H1 (cell line): ENCODE measurements at regions not wholly inside any gene's neighbourhood (a gene's known extent, or its start where the extent isn't known, plus 50 kb on each side); places are given as distances from the start of the nearest gene placed in this dataset.

Experiments used
- CTCF ChIA-PET: fragments of 300-600 bp; sonication (Branson Sonifier 250); formaldehyde crosslinking; loops from one replicate; lab custom pipeline; 2021; ENCODE audit not compliant: partially characterized antibody; lab: Charles Lee
- POLR2A ChIA-PET: fragments of 300-600 bp; sonication (Branson Sonifier 250); formaldehyde crosslinking; loops from one replicate; lab custom pipeline; 2021; ENCODE audit warnings: inconsistent platforms; ENCODE audit not compliant: partially characterized antibody; lab: Charles Lee
- DNase-seq, 2 experiments: peaks; one replicate each; pipeline versions ENCODE4 v3.0.0 to v3.0.0-alpha.2; 2010 to 2022; ENCODE audit warnings: low spot score in 2 of 2, low read depth in 1 of 2, mixed read lengths in 1 of 2
- FAIRE-seq: peaks from 2 replicates; lab custom pipeline; 2011; peaks lifted over from hg19 to GRCh38; lab: Jason Lieb, UNC
- H2AFZ ChIP-seq: 2 replicates; pipeline ENCODE4 v1.8.1; 2012; ENCODE audit warnings: low read length, inconsistent platforms
- H2AK5ac ChIP-seq: 2 replicates; pipeline ENCODE4 v1.6.1; 2013; ENCODE audit warnings: low read depth, low read length
- H2BK120ac ChIP-seq: replicated peaks from 2 replicates; pipeline ENCODE3; 2013; ENCODE audit warnings: low read depth, low read length, inconsistent platforms
- H2BK12ac ChIP-seq: 2 replicates; pipeline ENCODE4 v1.6.1; 2013; ENCODE audit warnings: low read depth, low read length
- H2BK15ac ChIP-seq: 2 replicates; pipeline ENCODE4 v1.6.1; 2013; ENCODE audit warnings: low read length
- H2BK20ac ChIP-seq: 2 replicates; pipeline ENCODE4 v1.6.1; 2013; ENCODE audit warnings: low read length
- H2BK5ac ChIP-seq: 2 replicates; pipeline ENCODE4 v1.6.1; 2013; ENCODE audit warnings: low read depth, low read length
- H3K14ac ChIP-seq: 2 replicates; pipeline ENCODE4 v1.6.1; 2013; ENCODE audit warnings: inconsistent platforms; ENCODE audit not compliant: insufficient read length
- H3K18ac ChIP-seq: 2 replicates; pipeline ENCODE4 v1.6.1; 2013; ENCODE audit warnings: low read length; ENCODE audit errors: extremely low read depth
- H3K23ac ChIP-seq: 2 replicates; pipeline ENCODE4 v1.6.1; 2013; ENCODE audit warnings: inconsistent platforms; ENCODE audit not compliant: insufficient read length
- H3K23me2 ChIP-seq: 2 replicates; pipeline ENCODE4 v1.6.1; 2013; ENCODE audit warnings: low read depth, low read length
- H3K27ac ChIP-seq: 2 replicates; pipeline ENCODE4 v1.6.1; 2011; ENCODE audit warnings: low read depth, low read length, inconsistent platforms
- H3K27me3 ChIP-seq, 4 experiments: replicated peaks in 1 of 4; 1 replicate in 1 of 4; 2 replicates in 3 of 4; pipeline versions ENCODE4 v1.6.1 to v1.8.1; 2011 to 2013; ENCODE audit warnings: low read length in 3 of 4, mild to moderate bottlenecking in 3 of 4, inconsistent platforms in 2 of 4, mixed read lengths in 2 of 4, moderate library complexity in 1 of 4; ENCODE audit not compliant: control insufficient read depth in 3 of 4, insufficient read depth in 3 of 4; ENCODE audit errors: extremely low read depth in 1 of 4
- H3K36me3 ChIP-seq, 4 experiments: 2 replicates each; pipeline versions ENCODE4 v1.6.1 to v1.8.1; 2011 to 2013; ENCODE audit warnings: mild to moderate bottlenecking in 4 of 4, low read length in 3 of 4, moderate library complexity in 2 of 4, control low read depth in 1 of 4, inconsistent platforms in 1 of 4; ENCODE audit not compliant: insufficient read depth in 4 of 4, control insufficient read depth in 2 of 4
- H3K4ac ChIP-seq: replicated peaks from 2 replicates; pipeline ENCODE3; 2013; ENCODE audit warnings: low read length, low read depth, mixed read lengths, inconsistent platforms; ENCODE audit not compliant: insufficient read length
- H3K4me1 ChIP-seq, 4 experiments: replicated peaks in 1 of 4; 1 replicate in 1 of 4; 2 replicates in 3 of 4; pipeline versions ENCODE4 v1.6.1 to v1.8.1; 2011 to 2013; ENCODE audit warnings: low read length in 3 of 4, inconsistent platforms in 2 of 4, mixed read lengths in 1 of 4; ENCODE audit not compliant: insufficient read depth in 4 of 4, control insufficient read depth in 3 of 4
- H3K4me2 ChIP-seq, 2 experiments: 2 replicates each; pipeline versions ENCODE4 v1.6.1 to v1.8.1; 2011 to 2013; ENCODE audit warnings: low read depth in 2 of 2, low read length in 2 of 2, control low read depth in 1 of 2, inconsistent platforms in 1 of 2, mild to moderate bottlenecking in 1 of 2; ENCODE audit not compliant: insufficient read depth in 1 of 2
- H3K4me3 ChIP-seq, 4 experiments: fragments of 200-600, 300-600 bp in 1 of 4; sonication (generic), shearing (Covaris generic), sonication (Bioruptor Twin) in 1 of 4; 2 replicates each; pipeline versions ENCODE4 v1.5.1 to v1.8.1; 2011 to 2016; ENCODE audit warnings: low read length in 4 of 4, low read depth in 3 of 4, control low read depth in 2 of 4, inconsistent platforms in 2 of 4, mild to moderate bottlenecking in 2 of 4, mixed read lengths in 1 of 4, moderate library complexity in 1 of 4; ENCODE audit not compliant: insufficient read depth in 2 of 4; ENCODE audit errors: extremely low read depth in 1 of 4
- H3K56ac ChIP-seq: replicated peaks from 2 replicates; pipeline ENCODE3; 2013; ENCODE audit warnings: low read depth, mild to moderate bottlenecking, mixed read lengths, low read length, inconsistent platforms; ENCODE audit not compliant: insufficient read length
- H3K79me1 ChIP-seq: 2 replicates; pipeline ENCODE4 v1.6.1; 2013; ENCODE audit warnings: low read depth, low read length, control low read depth
- H3K79me2 ChIP-seq, 2 experiments: 2 replicates each; pipeline versions ENCODE4 v1.6.1 to v1.8.1; 2012 to 2013; ENCODE audit warnings: low read length in 2 of 2, mild to moderate bottlenecking in 2 of 2, inconsistent platforms in 1 of 2; ENCODE audit not compliant: insufficient read depth in 2 of 2, control insufficient read depth in 1 of 2
- H3K9ac ChIP-seq, 4 experiments: replicated peaks in 1 of 4; 1 replicate in 1 of 4; 2 replicates in 3 of 4; pipeline versions ENCODE4 v1.6.1 to v1.8.1; 2011 to 2013; ENCODE audit warnings: low read depth in 3 of 4, low read length in 3 of 4, control low read depth in 2 of 4, mild to moderate bottlenecking in 2 of 4, moderate library complexity in 2 of 4, inconsistent platforms in 1 of 4; ENCODE audit errors: extremely low read depth in 1 of 4
- H3K9me3 ChIP-seq, 2 experiments: 2 replicates each; pipeline versions ENCODE4 v1.6.1 to v1.8.1; 2012 to 2013; ENCODE audit warnings: mild to moderate bottlenecking in 2 of 2, moderate library complexity in 2 of 2, control low read depth in 1 of 2, inconsistent platforms in 1 of 2, low read depth in 1 of 2, low read length in 1 of 2, mixed read lengths in 1 of 2; ENCODE audit not compliant: insufficient read depth in 2 of 2
- H4K20me1 ChIP-seq, 2 experiments: replicated peaks in 1 of 2; 2 replicates each; pipeline versions ENCODE3 to v1.8.1; 2011 to 2013; ENCODE audit warnings: inconsistent platforms in 2 of 2, low read length in 2 of 2, mild to moderate bottlenecking in 1 of 2; ENCODE audit not compliant: insufficient read depth in 2 of 2, control insufficient read depth in 1 of 2
- H4K5ac ChIP-seq: 2 replicates; pipeline ENCODE4 v1.6.1; 2013; ENCODE audit warnings: low read length, low read depth, mixed read lengths, inconsistent platforms; ENCODE audit not compliant: insufficient read length
- H4K8ac ChIP-seq: 2 replicates; pipeline ENCODE4 v1.8.0; 2013; ENCODE audit warnings: mild to moderate bottlenecking, moderate library complexity, low read length, inconsistent platforms; ENCODE audit not compliant: insufficient read depth; ENCODE audit errors: extremely low read depth
- H4K91ac ChIP-seq: replicated peaks from 2 replicates; pipeline ENCODE3; 2013; ENCODE audit warnings: low read length, mixed read lengths, inconsistent platforms; ENCODE audit not compliant: insufficient read length
- ASH2L ChIP-seq: fragments of 200-600, 300-600 bp; sonication (generic); IDR thresholded peaks from one replicate; pipeline ENCODE4 v1.7.1; 2017; ENCODE audit warnings: low read length
- BACH1 ChIP-seq: IDR thresholded peaks from 2 replicates; pipeline ENCODE4 v1.6.1; 2012; ENCODE audit warnings: low read length, improper control_type of control experiment
- GABPA ChIP-seq: IDR thresholded peaks from 2 replicates; pipeline ENCODE4 v1.6.1; 2011; ENCODE audit warnings: mild to moderate bottlenecking, low read length, moderate library complexity, borderline replicate concordance; ENCODE audit not compliant: insufficient read depth
- HDAC6 ChIP-seq: IDR thresholded peaks from one replicate; pipeline ENCODE4 v1.7.1; 2012; ENCODE audit warnings: low read depth, mild to moderate bottlenecking, inconsistent platforms, low read length, moderate library complexity
- KDM5A ChIP-seq: fragments of 200-600 bp; IDR thresholded peaks from 2 replicates; pipeline ENCODE4 v1.7.1; 2012; ENCODE audit warnings: mild to moderate bottlenecking, low read length, inconsistent platforms, mixed read lengths
- POU5F1 ChIP-seq: IDR thresholded peaks from 2 replicates; pipeline ENCODE4 v1.6.1; 2011; ENCODE audit warnings: low read depth, mild to moderate bottlenecking, low read length, moderate library complexity
- SIX5 ChIP-seq: IDR thresholded peaks from 2 replicates; pipeline ENCODE4 v1.6.1; 2011; ENCODE audit warnings: mild to moderate bottlenecking, low read depth, low read length
- SP1 ChIP-seq: IDR thresholded peaks from 2 replicates; pipeline ENCODE4 v1.6.1; 2011; ENCODE audit warnings: low read depth, low read length
- SRF ChIP-seq: IDR thresholded peaks from 2 replicates; pipeline ENCODE4 v1.6.1; 2011; ENCODE audit warnings: mild to moderate bottlenecking, low read depth, low read length, moderate library complexity
- USF2 ChIP-seq: IDR thresholded peaks from 2 replicates; pipeline ENCODE4 v1.6.1; 2011; ENCODE audit warnings: low read length, improper control_type of control experiment
- WGBS, 2 experiments: shearing (Covaris generic) in 1 of 2; methylation state at CpG; one replicate each; pipeline versions ENCODE4 v1.1.6 to v1.1.7; 2013 to 2015; ENCODE audit warnings: low lambda C conversion rate in 2 of 2, mixed read lengths in 2 of 2, inconsistent platforms in 1 of 2, low coverage in 1 of 2, missing lambda C conversion rate in 1 of 2; ENCODE audit not compliant: insufficient replicate concordance in 2 of 2, insufficient coverage in 1 of 2, insufficient read length in 1 of 2; ENCODE audit errors: extremely low coverage in 1 of 2, missing lambda C conversion rate in 1 of 2; 5-methylcytosine and 5-hydroxymethylcytosine counted together
- TF ChIP-seq, protein P1 (sequence below), 3 experiments: IDR thresholded peaks; 1 replicate in 2 of 3; 2 replicates in 1 of 3; pipeline versions ENCODE4 v1.5.1 to v1.6.1; 2011; ENCODE audit warnings: low read length in 3 of 3, mild to moderate bottlenecking in 3 of 3, inconsistent platforms in 2 of 3, low read depth in 1 of 3, moderate library complexity in 1 of 3; ENCODE audit not compliant: insufficient read depth in 1 of 3; ENCODE audit errors: control extremely low read depth in 1 of 3

DNA sequence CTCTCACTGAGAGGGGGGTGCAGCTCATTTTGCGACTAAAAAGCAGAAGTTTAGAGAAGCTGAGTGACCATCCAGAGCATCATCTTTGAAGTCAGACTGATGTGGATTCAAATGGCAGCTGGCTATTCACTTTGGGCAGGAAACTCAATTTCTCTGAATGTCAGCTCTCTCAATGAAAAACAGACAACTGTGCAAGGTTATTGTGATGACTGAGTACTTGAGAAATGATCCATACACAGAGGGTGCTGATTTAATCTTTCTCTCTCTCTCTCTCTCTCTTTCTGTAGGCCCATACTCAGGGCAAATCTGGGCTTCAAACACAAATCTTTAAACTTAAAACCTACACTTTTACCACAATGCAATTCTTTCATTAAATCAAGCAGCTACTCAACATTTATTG lies 185.8 kb upstream of the SLIT2 start:
- no peaks in the 10 kb centered on the region for H4K20me1 ChIP-seq
- H3K4me3 ChIP-seq, result no peak overlapping the region
- no peak overlapping the region for H3K27ac ChIP-seq
- no peaks in the 10 kb centered on the region for H3K27me3 ChIP-seq
- H4K8ac ChIP-seq, result no peak overlapping the region
- H3K14ac ChIP-seq, result no peak overlapping the region
- H4K91ac ChIP-seq, result no peak overlapping the region
- no peak overlapping the region for H2BK120ac ChIP-seq
- H3K4me1 ChIP-seq, result no peaks in the 10 kb centered on the region
- H3K4me2 ChIP-seq, result no peak overlapping the region
- ChIA-PET POLR2A (no interaction called here), CTCF (no interaction called here)
- no peaks in the 10 kb centered on the region for H3K23me2 ChIP-seq
- no peak overlapping the region for H2BK12ac ChIP-seq
- no peak overlapping the region for H2AFZ ChIP-seq
- FAIRE-seq (no peak), DNase-seq (no peak)
- no peaks in the 10 kb centered on the region for H3K9me3 ChIP-seq
- no peak overlapping the region for H3K23ac ChIP-seq
- H4K5ac ChIP-seq, result no peak overlapping the region
- no peak overlapping the region for H2BK5ac ChIP-seq
- no peak overlapping the region for H2BK20ac ChIP-seq
- WGBS, 2 experiments, result 76% methylated on average over 1 of the region's 1 CpG; no CpG with 5 or more reads in 1 of the 2 experiments
- no peak overlapping the region for H3K18ac ChIP-seq
- H2BK15ac ChIP-seq, result no peak overlapping the region
- TF ChIP-seq POU5F1, result no peak
- no peak for TF ChIP-seq SP1
- no peak for TF ChIP-seq USF2
- no peak for TF ChIP-seq GABPA
- TF ChIP-seq BACH1, result no peak
- TF ChIP-seq, protein P1, sequence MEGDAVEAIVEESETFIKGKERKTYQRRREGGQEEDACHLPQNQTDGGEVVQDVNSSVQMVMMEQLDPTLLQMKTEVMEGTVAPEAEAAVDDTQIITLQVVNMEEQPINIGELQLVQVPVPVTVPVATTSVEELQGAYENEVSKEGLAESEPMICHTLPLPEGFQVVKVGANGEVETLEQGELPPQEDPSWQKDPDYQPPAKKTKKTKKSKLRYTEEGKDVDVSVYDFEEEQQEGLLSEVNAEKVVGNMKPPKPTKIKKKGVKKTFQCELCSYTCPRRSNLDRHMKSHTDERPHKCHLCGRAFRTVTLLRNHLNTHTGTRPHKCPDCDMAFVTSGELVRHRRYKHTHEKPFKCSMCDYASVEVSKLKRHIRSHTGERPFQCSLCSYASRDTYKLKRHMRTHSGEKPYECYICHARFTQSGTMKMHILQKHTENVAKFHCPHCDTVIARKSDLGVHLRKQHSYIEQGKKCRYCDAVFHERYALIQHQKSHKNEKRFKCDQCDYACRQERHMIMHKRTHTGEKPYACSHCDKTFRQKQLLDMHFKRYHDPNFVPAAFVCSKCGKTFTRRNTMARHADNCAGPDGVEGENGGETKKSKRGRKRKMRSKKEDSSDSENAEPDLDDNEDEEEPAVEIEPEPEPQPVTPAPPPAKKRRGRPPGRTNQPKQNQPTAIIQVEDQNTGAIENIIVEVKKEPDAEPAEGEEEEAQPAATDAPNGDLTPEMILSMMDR (IDR thresholded peaks at IDR 0.05; ENCODE audit: control extremely low read depth in 1 of 3, insufficient read depth in 1 of 3, low read depth in 1 of 3, low read length in 3 of 3), result no peak
- TF ChIP-seq SIX5, result no peak
- TF ChIP-seq KDM5A, result no peak
- no peak for TF ChIP-seq ASH2L
- TF ChIP-seq HDAC6, result no peak
- TF ChIP-seq SRF, result no peak
- H3K56ac ChIP-seq, result no peak overlapping the region
- no peak overlapping the region for H3K4ac ChIP-seq
- H2AK5ac ChIP-seq, result no peak overlapping the region
- H3K9ac ChIP-seq, result no peak overlapping the region
- no peaks in the 10 kb centered on the region for H3K79me2 ChIP-seq
- H3K79me1 ChIP-seq, result no peaks in the 10 kb centered on the region
- no peaks in the 10 kb centered on the region for H3K36me3 ChIP-seq
